Neural cell (in vitro differentiated cells): ENCODE measurements at regions not wholly inside any gene's neighbourhood (a gene's known extent, or its start where the extent isn't known, plus 50 kb on each side); places are given as distances from the start of the nearest gene placed in this dataset.

Experiments used
- H2AFZ ChIP-seq: fragments of 200-600, 300-800 bp; sonication (generic), shearing (Covaris generic); 2 replicates; pipeline ENCODE4 v1.6.0; 2014; ENCODE audit warnings: low read depth, mild to moderate bottlenecking, antibody characterized with exemption, low read length, moderate library complexity
- H3F3A ChIP-seq: fragments of 200-600 bp; shearing (Covaris generic); 2 replicates; pipeline ENCODE4 v1.6.1; 2016; ENCODE audit warnings: mild to moderate bottlenecking, moderate library complexity, mixed read lengths, antibody characterized with exemption, low read length; ENCODE audit not compliant: insufficient read depth, poor library complexity, severe bottlenecking
- H3K27ac ChIP-seq: fragments of 200-600, 300-800 bp; sonication (generic), shearing (Covaris generic); 2 replicates; pipeline ENCODE4 v1.5.1; 2014; ENCODE audit warnings: mild to moderate bottlenecking, low read length, moderate library complexity
- H3K27me3 ChIP-seq: fragments of 300-800, 200-600 bp; sonication (generic), shearing (Covaris generic); 2 replicates; pipeline ENCODE4 v1.6.0; 2014; ENCODE audit warnings: mild to moderate bottlenecking, low read depth, low read length, moderate library complexity; ENCODE audit not compliant: insufficient read depth
- H3K36me3 ChIP-seq: fragments of 300-800, 200-600 bp; sonication (generic), shearing (Covaris generic); 2 replicates; pipeline ENCODE4 v1.5.1; 2014; ENCODE audit warnings: mild to moderate bottlenecking, antibody characterized with exemption, low read length, moderate library complexity; ENCODE audit not compliant: insufficient read depth
- H3K4me2 ChIP-seq: fragments of 300-800, 200-600 bp; sonication (generic), shearing (Covaris generic); 2 replicates; pipeline ENCODE4 v1.6.0; 2014; ENCODE audit warnings: mild to moderate bottlenecking, low read length
- H3K4me3 ChIP-seq: fragments of 300-800, 200-600 bp; sonication (generic), shearing (Covaris generic); 2 replicates; pipeline ENCODE4 v1.5.1; 2014; ENCODE audit warnings: mild to moderate bottlenecking, low read length, moderate library complexity
- H3K79me2 ChIP-seq: fragments of 200-600 bp; shearing (Covaris generic); replicated peaks from 2 replicates; pipeline ENCODE4 v1.6.0; 2014; ENCODE audit warnings: mild to moderate bottlenecking, low read length, moderate library complexity; ENCODE audit not compliant: insufficient read depth
- H3K9ac ChIP-seq: fragments of 300-800, 200-600 bp; sonication (generic), shearing (Covaris generic); 2 replicates; pipeline ENCODE4 v1.6.1; 2016; ENCODE audit warnings: mild to moderate bottlenecking, low read length, mixed read lengths
- H3K9me2 ChIP-seq: fragments of 200-600 bp; shearing (Covaris generic); 2 replicates; pipeline ENCODE4 v1.6.1; 2016; ENCODE audit warnings: mild to moderate bottlenecking, low read length, mixed read lengths; ENCODE audit not compliant: insufficient read depth
- H3K9me3 ChIP-seq: fragments of 200-600, 300-800 bp; sonication (generic), shearing (Covaris generic); 2 replicates; pipeline ENCODE4 v1.6.1; 2016; ENCODE audit warnings: mild to moderate bottlenecking, mixed run types, low read length, moderate library complexity, mixed read lengths
- H4K20me1 ChIP-seq: fragments of 200-600 bp; shearing (Covaris generic); 2 replicates; pipeline ENCODE4 v1.6.1; 2016; ENCODE audit warnings: mild to moderate bottlenecking, mixed run types; ENCODE audit not compliant: insufficient read depth
- CTCF ChIP-seq: fragments of 450-650 bp; IDR thresholded peaks from 2 replicates; pipeline ENCODE4 v1.5.1; 2014; ENCODE audit warnings: antibody characterized with exemption, mild to moderate bottlenecking, moderate library complexity; ENCODE audit not compliant: poor library complexity, severe bottlenecking
- EP300 ChIP-seq: fragments of 450-650 bp; conservative IDR thresholded peaks from 2 replicates; pipeline ENCODE4 v1.6.1; 2014; ENCODE audit warnings: antibody characterized with exemption, mild to moderate bottlenecking, moderate library complexity; ENCODE audit not compliant: poor library complexity, severe bottlenecking
- EZH2 ChIP-seq: fragments of 200-600, 300-800 bp; shearing (Covaris generic), sonication (generic); IDR thresholded peaks from 2 replicates; pipeline ENCODE4 v1.6.1; 2014; ENCODE audit warnings: antibody characterized with exemption, low read length, borderline replicate concordance, mild to moderate bottlenecking; ENCODE audit not compliant: insufficient read depth, poor library complexity, severe bottlenecking
- MXI1 ChIP-seq: fragments of 450-650 bp; conservative IDR thresholded peaks from 2 replicates; pipeline ENCODE4 v1.6.1; 2014; ENCODE audit warnings: antibody characterized with exemption, mild to moderate bottlenecking; ENCODE audit not compliant: poor library complexity, severe bottlenecking
- POLR2AphosphoS5 ChIP-seq: IDR thresholded peaks from 2 replicates; pipeline ENCODE4 v1.6.1; 2012
- RAD21 ChIP-seq: fragments of 450-650 bp; conservative IDR thresholded peaks from 2 replicates; pipeline ENCODE4 v1.6.1; 2014; ENCODE audit warnings: antibody characterized with exemption, mild to moderate bottlenecking, moderate library complexity
- REST ChIP-seq: IDR thresholded peaks from 2 replicates; pipeline ENCODE4 v1.6.1; 2012; ENCODE audit warnings: borderline replicate concordance
- SMC3 ChIP-seq: fragments of 450-650 bp; conservative IDR thresholded peaks from 2 replicates; pipeline ENCODE4 v1.6.1; 2014; ENCODE audit warnings: antibody characterized with exemption, mild to moderate bottlenecking, moderate library complexity; ENCODE audit not compliant: poor library complexity
- TAF1 ChIP-seq: IDR thresholded peaks from 2 replicates; pipeline ENCODE4 v1.6.1; 2012; ENCODE audit warnings: low read depth

- Histone ChIP-seq H2AFZ (no peak overlapping the region), H3K4me3 (no peak overlapping the region), H3K9ac (no peak overlapping the region), H4K20me1 (no peaks in the 10 kb centered on the region), H3K36me3 (no peaks in the 10 kb centered on the region), H3F3A (no peaks in the 10 kb centered on the region), H3K9me2 (no peaks in the 10 kb centered on the region), H3K79me2 (no peaks in the 10 kb centered on the region), H3K9me3 (no peaks in the 10 kb centered on the region), H3K27ac (no peak overlapping the region), H3K4me2 (no peak overlapping the region), H3K27me3 (no peaks in the 10 kb centered on the region)
- TF ChIP-seq RAD21 (no peak), EP300 (no peak), MXI1 (no peak), REST (no peak), POLR2AphosphoS5 (no peak), CTCF (no peak), TAF1 (no peak), SMC3 (no peak), EZH2 (no peak)
Observed at GRCh38 chr16:87236516-87237115, 80.6 kb downstream of the C16orf95 start.

- no peaks in the 10 kb centered on the region for H3K9me2 ChIP-seq
- no peaks in the 10 kb centered on the region for H4K20me1 ChIP-seq
- TF ChIP-seq RAD21 (no peak), SMC3 (no peak), EP300 (no peak), EZH2 (no peak), REST (no peak), MXI1 (no peak), CTCF (no peak)
- H3K4me3 ChIP-seq: no peak overlapping the region
- no peaks in the 10 kb centered on the region for H3K79me2 ChIP-seq
- H3K27ac ChIP-seq: no peak overlapping the region
- no peak overlapping the region for H2AFZ ChIP-seq
- no peaks in the 10 kb centered on the region for H3K36me3 ChIP-seq
- no peaks in the 10 kb centered on the region for H3K27me3 ChIP-seq
- H3K4me2 ChIP-seq: no peak overlapping the region
- H3K9me3 ChIP-seq: no peaks in the 10 kb centered on the region
- H3F3A ChIP-seq: no peaks in the 10 kb centered on the region
- H3K9ac ChIP-seq: no peak overlapping the region
Observed at GRCh38 chr16:87238361-87238715, 78.9 kb downstream of the C16orf95 start.
